Peyer's patch (tissue), 4 donors: ENCODE measurements at regions not wholly inside any gene's neighbourhood (a gene's known extent, or its start where the extent isn't known, plus 50 kb on each side); places are given as distances from the start of the nearest gene placed in this dataset.

Experiments
- CTCF ChIP-seq, 6 experiments: fragments of 450-650 bp in 4 of 6; fragments of 200-600 bp in 2 of 6; sonication (generic) in 1 of 6; IDR thresholded peaks; one replicate each; pipeline ENCODE4 v1.5.1; 2017 to 2019; ENCODE audit warnings: antibody characterized with exemption in 6 of 6, mild to moderate bottlenecking in 3 of 6, moderate library complexity in 1 of 6
- POLR2A ChIP-seq, 2 donors: fragments of 450-650 bp; IDR thresholded peaks; one replicate each; pipeline ENCODE4 v1.5.1; 2017; ENCODE audit warnings: antibody characterized with exemption in 2 of 2, mild to moderate bottlenecking in 2 of 2, moderate library complexity in 2 of 2

GRCh38 chr6:148090326-148090725, 252.3 kb upstream of the SASH1 start:
- TF ChIP-seq CTCF (IDR thresholded peaks at IDR 0.05): no peak
- TF ChIP-seq POLR2A (IDR thresholded peaks at IDR 0.05): no peak
